Bronchial epithelial cell (primary cell): ENCODE measurements at regions not wholly inside any gene's neighbourhood (a gene's known extent, or its start where the extent isn't known, plus 50 kb on each side); places are given as distances from the start of the nearest gene placed in this dataset.

ENCODE experiments used
- DNase-seq: peaks from one replicate; pipeline ENCODE4 v3.0.0-alpha.2; 2010; ENCODE audit warnings: low read depth
- FAIRE-seq: peaks from 2 replicates; lab custom pipeline; 2011; peaks lifted over from hg19 to GRCh38; lab: Jason Lieb, UNC
- H3K27me3 ChIP-seq: 2 replicates; pipeline ENCODE4 v1.5.1; 2011; ENCODE audit warnings: low read length; ENCODE audit not compliant: control insufficient read depth, insufficient read depth
- H3K36me3 ChIP-seq: 2 replicates; pipeline ENCODE4 v1.5.1; 2011; ENCODE audit warnings: low read length; ENCODE audit not compliant: control insufficient read depth, insufficient read depth
- H3K4me3 ChIP-seq: 2 replicates; pipeline ENCODE4 v1.5.1; 2011; ENCODE audit warnings: mild to moderate bottlenecking, low read depth, low read length, control low read depth
- CTCF ChIP-seq: IDR thresholded peaks from 2 replicates; pipeline ENCODE4 v1.5.1; 2011; ENCODE audit warnings: mild to moderate bottlenecking, moderate library complexity, low read length, control low read depth, inconsistent platforms; ENCODE audit not compliant: insufficient read depth, severe bottlenecking

- H3K36me3 ChIP-seq = no peaks in the 10 kb centered on the region
- no peak for TF ChIP-seq CTCF
- DNase-seq (no peak), FAIRE-seq (no peak)
- H3K4me3 ChIP-seq = no peak overlapping the region
- H3K27me3 ChIP-seq = no peaks in the 10 kb centered on the region
These were observed 379.6 kb downstream of the TSHZ3 start for GRCh38 chr19:30969591-30969990.

- FAIRE-seq = no peak
- DNase-seq = no peak
- Histone ChIP-seq H3K36me3 (no peaks in the 10 kb centered on the region), H3K27me3 (no peaks in the 10 kb centered on the region), H3K4me3 (no peak overlapping the region)
- no peak for TF ChIP-seq CTCF
These were observed 380.3 kb downstream of the TSHZ3 start for GRCh38 chr19:30968841-30969399.

GRCh38 chr19:30968210-30968609 lies 381.0 kb downstream of the TSHZ3 start:
- no peak for TF ChIP-seq CTCF
- FAIRE-seq = no peak
- no peak for DNase-seq

GRCh38 chr19:30966486-30966885 lies 382.8 kb downstream of the TSHZ3 start:
- Histone ChIP-seq H3K27me3 (no peaks in the 10 kb centered on the region), H3K4me3 (no peak overlapping the region), H3K36me3 (no peaks in the 10 kb centered on the region)
- DNase-seq (no peak), FAIRE-seq (no peak)
- TF ChIP-seq CTCF = no peak

More at GRCh38 chr19:30968210-30968609, 381.0 kb downstream of the TSHZ3 start:
- Histone ChIP-seq H3K27me3 (no peaks in the 10 kb centered on the region), H3K36me3 (no peaks in the 10 kb centered on the region), H3K4me3 (no peak overlapping the region)

- TF ChIP-seq CTCF = no peak
- FAIRE-seq = no peak
- no peak overlapping the region for H3K4me3 ChIP-seq
- H3K36me3 ChIP-seq = no peaks in the 10 kb centered on the region
- H3K27me3 ChIP-seq = no peaks in the 10 kb centered on the region
- DNase-seq = no peak
These were observed 390.2 kb downstream of the TSHZ3 start for GRCh38 chr19:30959011-30959410.
